A172 (cell line): ENCODE measurements at regions not wholly inside any gene's neighbourhood (a gene's known extent, or its start where the extent isn't known, plus 50 kb on each side); places are given as distances from the start of the nearest gene placed in this dataset.
A peak's percentile ranks its signal among the peaks of the same experiment; 100 is the strongest.

Experiments used
- DNase-seq: peaks from one replicate; pipeline ENCODE4 v3.0.0-alpha.2; 2015; ENCODE audit warnings: low spot score

DNA sequence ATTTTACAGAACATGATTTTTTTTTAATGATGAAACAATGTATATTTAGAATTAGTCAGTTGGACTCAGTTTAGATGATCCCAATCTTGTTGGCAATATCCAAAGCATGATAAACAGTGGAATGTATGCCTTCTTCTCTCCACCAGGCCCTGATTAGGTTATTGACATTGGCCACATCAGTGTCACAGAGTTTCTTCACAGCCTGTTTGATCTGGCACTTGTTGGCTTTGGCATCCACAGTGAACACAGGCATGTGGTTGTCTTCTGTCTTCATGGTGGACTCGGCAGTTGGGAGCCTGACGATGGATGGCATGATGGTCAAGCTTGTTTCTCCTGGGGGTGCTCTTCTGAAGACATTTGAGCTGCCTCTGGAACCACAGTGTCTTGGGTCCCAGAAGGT is 317.5 kb downstream of the PMP22 start:
- no peak for DNase-seq

DNA sequence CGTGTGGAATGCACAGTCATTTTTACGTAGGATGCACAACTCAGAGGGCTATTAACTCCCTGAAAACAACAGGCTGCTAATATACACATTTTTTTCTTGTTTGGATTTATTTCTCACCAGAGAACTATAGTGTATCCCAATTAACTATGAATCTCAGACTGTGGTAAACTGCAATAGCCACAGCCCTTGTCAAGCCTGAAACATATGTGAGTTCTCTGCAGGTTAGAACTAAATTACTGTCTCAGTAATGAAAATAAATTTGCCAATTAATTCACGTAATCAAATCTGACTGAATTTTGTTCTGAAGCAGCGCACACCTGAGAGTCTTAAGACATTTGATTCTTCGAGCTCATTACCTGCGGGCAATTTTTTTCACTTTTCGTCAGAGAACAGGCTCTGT is 318.6 kb downstream of the PMP22 start:
- DNase-seq, result no peak

DNA sequence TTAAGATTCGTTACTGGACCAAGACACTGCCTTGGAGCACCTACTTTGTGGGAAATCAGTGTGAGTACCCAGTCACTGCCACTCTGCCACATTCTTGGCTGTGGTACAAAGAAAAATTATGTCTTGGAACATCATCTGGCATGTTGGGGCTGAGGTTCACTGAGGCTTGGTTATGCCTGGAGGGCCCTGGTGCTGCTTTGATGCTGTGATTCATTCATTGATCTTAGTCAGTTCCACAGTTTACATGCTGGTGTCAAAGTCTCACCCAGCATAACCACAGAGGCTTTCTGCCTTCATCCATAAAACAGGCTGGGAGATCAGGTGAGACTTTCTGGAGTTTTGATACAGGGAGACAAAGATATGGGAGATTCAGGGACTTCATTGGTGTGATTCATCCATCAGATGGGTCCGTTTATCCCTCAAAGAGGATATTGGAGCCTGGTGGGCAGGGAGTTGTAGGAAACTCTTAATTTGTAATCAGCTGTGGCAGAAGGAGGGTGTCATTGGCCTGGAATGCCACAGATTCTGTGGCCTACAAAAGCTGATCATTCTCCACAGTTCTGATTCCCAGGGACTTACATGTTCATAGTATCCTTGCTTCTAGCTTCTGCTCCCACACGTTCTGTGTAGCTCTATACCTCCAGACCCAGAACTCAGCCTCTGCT is 322.5 kb downstream of the PMP22 start:
- DNase-seq, result no peak

DNA sequence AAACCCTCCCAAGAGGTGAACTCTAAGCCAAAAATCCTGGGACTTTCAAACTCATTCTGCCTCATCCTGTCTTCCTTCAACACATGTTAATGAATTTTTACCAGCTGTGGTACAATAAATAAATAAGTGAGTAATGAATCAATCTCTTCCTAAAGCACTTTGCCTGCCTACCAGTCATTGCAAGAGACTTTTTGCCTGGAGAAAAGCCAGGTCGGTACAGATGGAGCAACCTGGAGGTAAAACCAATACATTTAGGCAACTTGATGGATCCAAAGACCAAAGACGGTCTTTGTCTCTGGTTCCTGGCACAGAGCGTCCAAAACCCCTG is 324.2 kb downstream of the PMP22 start:
- DNase-seq, result no peak

DNA sequence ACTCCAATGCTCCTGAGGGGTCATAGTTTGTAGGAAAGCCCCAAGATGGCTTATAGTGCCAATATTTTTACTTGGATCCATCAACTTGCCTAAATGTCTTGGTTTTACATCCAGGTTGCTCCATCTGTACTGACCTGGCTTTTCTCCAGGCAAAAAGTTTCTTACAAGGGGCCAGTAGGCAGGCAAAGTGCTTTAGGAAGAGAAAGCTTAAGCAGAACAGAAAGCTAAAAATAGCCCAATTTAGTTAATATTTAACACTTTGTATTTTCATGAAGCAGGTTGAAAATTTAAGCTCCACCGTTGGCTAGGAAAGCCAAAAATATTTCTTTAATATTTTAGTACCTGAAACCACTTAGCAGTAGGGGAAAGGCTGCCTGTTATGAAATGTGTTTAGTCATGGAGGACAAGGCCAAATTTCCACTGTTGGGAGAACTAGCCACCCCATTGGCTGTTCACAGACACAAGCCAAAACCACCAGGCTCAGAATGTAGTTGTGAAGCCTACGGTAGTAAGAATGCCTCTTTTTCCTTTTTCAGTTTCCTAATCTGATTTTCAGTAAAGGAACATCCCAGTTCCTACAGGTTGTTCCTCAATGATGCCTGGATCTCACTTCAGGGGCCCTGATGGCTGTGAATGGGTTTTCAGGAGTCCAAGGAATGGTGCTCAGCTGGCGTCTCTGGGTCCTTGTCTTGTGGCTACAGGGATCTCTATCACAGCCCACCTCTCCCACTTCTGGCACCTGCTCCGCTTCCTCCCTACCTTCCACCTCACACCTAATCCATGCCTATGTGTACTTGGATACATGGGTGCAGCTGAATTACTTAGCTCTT is 324.8 kb downstream of the PMP22 start:
- no peak for DNase-seq

DNA sequence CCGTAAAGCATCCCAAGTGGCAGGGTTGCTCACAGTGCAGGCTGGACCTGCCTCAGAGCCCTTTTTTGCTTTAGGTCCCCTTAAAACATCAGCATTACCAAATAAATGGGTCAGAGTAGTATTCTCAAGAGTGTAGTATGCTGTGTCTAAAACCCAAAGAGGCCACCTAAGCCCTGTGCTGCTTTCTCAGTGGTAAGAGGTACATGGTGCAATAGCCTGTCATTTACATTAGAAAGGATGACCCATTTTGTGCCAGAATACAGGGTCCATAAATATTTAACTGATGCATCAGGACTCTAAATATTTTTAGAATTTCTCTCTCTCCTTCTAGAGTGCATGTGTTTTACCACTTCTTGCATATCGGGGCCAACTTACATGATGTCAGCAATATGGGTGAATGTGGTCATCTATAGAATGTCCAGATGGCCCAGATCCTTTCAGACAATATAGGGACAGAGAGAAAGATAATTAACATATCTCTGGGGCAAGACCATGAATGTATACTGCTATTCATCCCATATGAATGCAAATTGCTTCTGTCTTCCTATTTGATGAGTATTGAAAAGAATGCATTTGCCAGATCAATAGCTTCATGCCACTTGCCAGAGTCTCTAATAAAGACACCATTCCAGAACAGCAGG is 329.2 kb downstream of the PMP22 start:
- no peak for DNase-seq

DNA sequence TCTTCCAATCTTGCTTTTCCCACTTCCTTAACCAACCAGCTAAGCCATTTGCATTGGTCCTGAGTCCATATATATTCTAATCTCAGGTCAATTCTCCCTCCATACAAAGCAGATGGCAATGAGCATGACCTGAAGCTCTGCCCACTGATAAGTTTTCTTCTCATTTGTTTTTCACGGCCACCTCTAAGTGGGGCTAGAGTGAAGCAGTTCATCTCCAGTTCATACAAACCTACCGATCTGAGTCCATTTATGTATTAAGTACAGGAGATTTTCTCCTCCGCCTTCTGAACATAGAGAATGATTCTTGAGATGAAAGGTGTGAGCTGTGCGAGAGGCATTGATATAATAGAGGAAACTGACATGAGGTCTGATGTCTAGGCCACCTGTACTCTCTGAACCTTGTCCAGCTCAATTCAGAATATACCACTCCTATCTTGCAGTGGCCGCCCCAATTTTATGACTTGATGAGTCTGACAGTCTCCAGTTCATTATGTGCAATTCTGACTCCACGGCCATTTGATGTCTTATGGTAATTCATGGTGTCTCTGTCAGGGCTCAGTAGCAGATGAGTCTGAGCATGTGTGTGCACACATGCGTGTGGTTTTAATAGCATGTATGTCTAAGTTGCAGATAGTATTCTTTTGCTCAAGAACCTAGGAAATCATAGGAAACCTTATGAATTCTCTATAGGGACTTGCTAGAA is 329.8 kb downstream of the PMP22 start:
- no peak for DNase-seq

DNA sequence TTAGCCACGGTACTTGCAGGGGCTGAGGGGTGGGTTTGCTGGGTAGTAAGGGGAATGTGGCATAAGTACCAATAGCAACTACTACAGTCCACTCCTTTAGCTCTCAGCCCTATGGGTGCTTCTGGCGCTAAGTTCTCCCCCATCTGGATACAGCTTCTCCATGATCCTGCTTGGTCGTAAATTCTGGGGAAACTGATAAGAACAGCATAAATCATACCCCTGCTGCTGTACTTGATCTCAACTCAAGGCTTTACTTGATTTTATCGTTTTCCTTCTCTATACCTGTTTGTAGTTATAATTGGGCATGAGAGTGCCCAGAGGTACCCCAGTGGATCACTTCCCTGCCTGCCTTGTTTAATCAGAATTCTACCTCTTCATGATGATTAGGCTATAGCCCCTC is 331.4 kb downstream of the PMP22 start:
- DNase-seq, result no peak

DNA sequence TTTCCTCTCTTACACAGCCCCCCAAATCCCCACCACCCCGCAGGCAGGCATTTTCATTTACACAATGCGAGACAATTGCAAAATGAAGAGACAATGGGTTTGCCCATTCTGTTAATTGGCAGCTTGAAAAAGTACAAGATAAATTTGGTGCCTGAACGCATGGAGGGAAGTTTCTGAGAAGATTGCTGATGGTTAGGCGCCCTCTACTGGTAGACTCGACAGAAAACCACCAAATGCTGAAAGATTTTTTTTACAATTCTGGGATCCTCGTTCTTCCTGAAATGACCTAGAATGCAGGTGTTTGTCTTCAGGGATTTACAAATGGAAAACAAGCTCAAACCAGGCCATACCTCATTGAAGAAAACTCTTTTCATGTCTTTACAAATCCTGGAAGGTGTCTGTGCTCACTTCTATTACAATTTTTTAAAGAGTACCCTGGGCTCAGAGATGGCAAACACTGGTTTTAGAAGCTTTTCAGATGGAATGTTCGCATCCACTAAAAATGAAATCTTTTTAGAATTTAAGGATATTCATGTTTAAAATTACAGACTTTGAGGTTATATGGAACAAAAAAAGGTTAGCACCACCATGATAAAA is 338.5 kb downstream of the PMP22 start:
- DNase-seq, result peak; percentile 62

DNA sequence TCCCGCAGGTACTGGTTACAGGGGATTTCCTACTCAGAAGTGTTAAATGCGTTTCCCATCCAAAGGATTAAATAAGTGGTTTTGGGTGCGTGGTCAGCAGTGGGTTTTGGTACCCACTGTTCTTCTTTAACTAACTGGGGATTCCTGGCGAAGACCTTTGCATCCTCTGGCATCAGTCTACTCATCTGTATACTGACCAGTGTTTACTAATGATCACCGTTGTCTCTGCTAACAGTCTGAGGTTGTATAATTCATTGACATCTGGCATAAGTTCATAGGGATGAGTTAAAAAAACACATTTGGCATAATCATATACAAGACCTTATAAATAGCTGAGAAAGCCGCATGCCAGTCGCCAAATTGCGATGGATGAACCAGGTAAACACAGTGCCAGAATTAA is 339.1 kb downstream of the PMP22 start:
- no peak for DNase-seq

DNA sequence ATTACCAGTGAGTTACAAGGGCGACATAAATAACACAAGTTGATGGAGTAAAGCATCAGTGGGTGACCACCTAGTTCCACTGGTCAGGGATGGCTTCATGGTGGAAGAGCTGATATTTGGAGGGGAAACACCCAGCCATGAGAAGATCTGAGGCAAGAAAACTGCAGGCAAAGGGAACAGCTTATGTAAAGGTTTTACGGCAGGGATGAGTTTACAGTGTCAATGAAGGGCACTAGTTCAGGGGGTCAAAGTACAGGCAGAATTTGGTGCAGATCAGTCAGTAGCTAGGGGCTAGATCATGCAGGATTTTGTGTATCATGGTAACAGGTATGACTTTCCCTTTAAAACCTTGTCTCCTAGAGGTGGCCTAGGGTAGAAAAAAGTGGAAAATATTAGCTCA is 339.6 kb downstream of the PMP22 start:
- no peak for DNase-seq

DNA sequence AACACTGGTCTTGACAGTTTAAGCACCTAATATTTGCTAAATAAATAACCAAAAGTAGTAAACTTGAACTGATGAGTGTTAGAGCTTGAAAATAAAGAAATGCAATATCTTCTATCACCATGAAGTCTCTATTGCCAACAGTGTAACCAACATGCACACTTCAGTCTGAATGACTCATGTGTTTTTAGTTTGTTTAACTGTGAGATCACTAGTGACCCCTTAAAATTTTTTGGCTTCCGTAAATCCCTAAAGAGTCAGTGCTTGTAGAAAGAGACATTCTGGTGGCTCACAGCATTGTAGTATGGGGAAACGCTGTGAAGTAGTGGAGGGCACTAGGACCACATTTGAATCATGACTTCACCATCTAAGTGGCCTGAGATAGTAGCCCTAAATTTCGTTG is 341.1 kb downstream of the PMP22 start:
- DNase-seq, result no peak

DNA sequence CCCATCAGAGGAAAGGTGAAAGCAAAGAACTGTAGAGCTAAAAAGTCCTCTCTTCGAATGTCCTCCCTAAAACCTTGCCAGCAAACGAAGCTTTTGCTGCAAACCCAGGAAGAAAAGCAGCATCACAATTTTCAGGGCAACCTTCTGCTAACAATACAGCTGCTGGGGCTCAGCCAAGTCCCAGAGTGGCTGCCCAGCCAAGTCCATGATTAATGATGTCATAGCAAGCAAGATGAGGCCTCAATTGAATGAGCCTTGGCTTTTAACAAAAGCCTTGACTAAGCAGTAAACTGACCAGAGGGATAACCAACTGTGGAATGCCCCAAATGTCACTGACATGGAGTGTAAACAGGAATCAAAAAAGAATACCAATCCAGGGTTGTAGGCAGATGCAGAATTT is 342.7 kb downstream of the PMP22 start:
- no peak for DNase-seq

DNA sequence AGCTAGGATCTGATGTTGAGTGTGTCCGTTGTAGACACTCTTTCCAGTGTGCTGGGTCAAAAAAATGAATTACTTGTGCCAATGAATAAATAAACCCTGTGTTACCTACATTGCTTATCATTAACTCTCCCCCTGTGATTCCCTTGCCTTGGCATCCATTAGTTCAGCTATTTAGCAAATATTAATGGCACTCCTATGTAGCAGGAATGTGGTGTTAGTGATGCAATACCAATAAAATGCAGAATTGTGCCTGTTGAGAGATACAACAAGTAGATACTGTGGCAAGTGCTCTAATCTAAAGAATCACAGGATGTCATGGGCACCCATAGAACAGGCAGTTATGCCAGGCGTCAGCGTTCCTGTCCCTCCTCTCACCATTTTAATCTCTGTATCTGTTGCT is 343.2 kb downstream of the PMP22 start:
- no peak for DNase-seq

DNA sequence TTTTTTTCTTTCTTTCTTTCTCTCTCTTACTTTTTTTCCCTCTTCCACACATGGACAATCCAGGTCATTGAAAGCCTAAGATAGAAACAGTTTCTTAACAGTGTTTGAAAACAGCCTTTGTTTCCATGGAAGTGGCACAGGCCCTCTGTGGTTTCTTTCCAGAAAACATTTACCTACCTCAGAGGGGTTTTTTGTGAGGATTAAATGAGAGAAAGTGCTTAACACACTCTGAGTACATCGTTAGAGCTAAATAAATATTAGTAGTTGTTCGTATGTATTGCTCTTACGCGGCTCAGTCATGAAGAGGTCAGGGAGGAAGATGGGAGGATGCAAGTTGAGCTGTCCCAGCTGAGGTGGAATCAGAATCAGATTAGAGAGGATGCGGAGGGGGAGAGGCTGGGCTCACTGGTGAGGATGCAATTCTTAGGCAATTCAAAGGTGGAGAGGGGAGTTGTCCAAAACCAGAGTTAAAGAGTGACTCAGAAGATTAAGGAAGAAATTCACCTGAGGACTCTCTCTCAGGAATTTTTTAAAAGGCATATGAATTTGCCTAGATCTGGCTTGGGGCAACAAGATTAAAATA is 345.4 kb downstream of the PMP22 start:
- DNase-seq, result no peak

DNA sequence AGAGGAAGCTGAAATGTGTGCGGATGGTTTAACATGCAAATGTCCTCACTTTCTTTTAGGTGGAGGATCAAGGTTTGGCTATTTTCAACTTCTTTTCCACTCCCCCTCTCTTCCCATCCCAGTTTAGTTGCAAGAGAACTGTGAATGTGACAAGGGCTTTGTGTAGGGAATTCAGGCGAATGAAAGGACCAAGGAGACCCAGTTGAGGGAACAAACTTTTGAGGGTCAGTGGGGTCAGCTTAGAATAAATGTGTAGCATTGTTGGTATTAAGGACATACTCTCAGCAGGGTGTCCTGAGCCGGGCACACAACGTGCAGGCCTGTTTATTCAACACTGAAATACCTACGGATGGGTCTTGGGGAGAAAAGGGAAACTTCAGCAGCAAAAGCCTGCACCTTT is 346.0 kb downstream of the PMP22 start:
- no peak for DNase-seq

DNA sequence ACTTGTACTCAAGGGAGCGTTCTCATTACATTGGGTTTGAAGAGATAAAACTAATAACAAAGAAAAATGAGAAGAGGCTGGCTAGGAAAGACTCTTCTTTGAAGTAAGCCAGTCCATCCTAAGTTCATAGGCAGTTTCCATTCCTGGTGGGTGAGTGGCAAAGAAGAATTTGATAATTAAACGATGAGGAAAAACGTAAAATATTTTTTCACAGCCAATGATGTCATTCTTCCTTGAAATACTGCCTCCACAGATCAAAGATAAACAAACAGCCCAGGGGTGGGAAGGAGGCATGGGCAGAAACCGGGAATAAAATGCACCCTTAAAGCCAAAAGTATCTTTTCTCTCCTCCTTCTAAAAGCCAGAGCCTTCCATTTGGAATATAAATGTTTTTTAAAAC is 346.6 kb downstream of the PMP22 start:
- DNase-seq, result peak; percentile 5

DNA sequence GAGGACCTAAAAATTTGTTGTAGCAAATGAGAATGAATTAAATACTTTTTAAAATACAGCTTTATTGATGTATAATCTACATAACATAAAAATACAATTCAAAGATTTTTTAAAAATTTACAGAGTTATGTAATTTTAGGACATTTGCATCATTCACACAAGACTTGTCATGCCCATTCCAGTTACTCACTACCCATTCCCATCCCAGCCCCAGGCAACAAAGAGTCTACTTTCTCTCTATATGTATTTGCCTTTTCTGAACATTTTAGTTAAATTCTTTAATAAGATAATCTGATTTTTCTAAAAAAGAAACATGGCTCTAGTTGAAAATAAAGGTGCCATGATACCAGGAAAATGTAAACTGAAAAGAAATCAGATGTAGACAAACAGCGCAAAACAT is 354.2 kb downstream of the PMP22 start:
- DNase-seq, result no peak

DNA sequence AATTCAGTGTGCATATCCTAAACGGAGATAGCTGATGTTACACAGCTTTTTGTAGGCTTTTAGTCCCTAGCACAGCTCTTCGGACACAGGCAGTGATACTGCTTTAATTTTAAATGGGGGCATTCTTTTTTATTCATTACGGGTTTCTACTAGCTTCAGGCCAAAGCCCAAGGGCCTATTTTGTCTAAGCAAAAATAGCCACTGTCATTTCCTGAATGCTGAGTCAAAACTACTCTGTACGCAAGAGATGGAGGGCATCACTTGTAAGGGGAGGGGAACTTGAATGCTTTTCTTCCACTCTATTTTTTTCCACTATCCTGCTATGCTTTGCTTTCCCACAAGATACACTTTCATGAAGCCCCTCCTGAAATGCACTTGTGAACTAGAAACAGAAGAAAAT is 360.7 kb downstream of the PMP22 start:
- no peak for DNase-seq

DNA sequence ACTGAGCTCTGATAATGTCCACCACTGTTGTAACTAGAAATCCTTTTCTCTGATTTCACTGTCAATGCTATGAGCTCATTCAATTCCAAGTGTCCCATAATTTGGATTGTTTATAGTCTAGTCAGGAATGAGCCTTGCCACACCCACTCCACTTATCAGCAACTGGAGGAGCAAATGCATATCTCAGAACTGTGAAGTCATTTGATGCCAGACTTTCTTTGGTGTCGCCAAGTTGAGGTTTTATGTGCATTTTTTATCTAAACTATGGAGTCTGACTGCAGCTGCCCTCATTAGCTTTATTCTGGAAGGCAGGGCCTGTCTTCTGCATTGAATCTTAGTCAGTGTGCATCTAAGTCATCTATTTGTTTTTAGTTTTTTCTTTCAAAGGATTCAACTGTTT is 361.3 kb downstream of the PMP22 start:
- peak; percentile 39 for DNase-seq

DNA sequence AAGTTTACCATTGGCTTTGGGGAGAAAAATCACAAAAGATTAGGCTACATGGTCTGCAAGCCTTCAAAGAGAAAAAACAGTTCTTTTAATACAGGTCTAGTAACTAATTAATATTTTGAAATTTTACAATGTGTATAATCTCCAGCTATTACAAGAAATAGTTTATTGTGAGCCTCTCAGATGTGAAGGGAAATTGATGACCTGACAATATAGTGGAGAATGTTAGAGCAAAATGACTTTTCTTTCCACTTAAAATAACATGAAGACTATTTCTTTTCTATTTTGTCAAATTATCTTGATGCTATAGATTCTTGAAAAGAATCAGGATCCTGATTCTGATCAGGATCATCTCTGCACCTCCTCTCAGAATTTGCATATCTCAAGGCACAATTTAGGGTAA is 362.3 kb downstream of the PMP22 start:
- DNase-seq, result no peak

DNA sequence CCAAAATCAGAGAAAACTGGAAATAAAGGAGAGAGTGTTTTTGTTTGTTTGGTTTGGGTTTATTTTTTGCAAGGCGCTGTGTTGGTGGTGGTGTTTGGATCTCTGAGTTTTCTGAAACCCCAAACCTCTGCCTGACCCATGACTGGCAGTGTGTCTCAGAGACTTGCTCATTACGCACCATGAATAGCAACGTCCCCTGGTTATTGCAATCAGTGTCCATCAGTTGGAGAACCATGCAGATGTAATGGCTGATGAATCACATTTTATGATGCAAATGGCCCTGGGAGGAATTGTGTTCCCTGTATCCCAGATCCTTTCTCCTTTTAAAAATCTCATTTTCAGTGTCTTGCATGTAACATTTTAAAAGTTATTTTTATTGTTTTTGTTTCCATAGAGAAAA is 362.8 kb downstream of the PMP22 start:
- no peak for DNase-seq
